IPS-15b (cell line): ENCODE measurements at regions not wholly inside any gene's neighbourhood (a gene's known extent, or its start where the extent isn't known, plus 50 kb on each side); places are given as distances from the start of the nearest gene placed in this dataset.

Experiments used
- H3K27me3 ChIP-seq: one replicate; pipeline ENCODE4 v1.6.1; 2013; ENCODE audit warnings: low read length; ENCODE audit not compliant: control insufficient read depth, insufficient read depth
- H3K36me3 ChIP-seq: one replicate; pipeline ENCODE4 v1.6.1; 2013; ENCODE audit warnings: low read length; ENCODE audit not compliant: control insufficient read depth, insufficient read depth
- H3K4me1 ChIP-seq: one replicate; pipeline ENCODE4 v1.6.1; 2013; ENCODE audit warnings: mild to moderate bottlenecking, low read length; ENCODE audit not compliant: control insufficient read depth, insufficient read depth
- H3K4me3 ChIP-seq: one replicate; pipeline ENCODE4 v1.5.1; 2013; ENCODE audit warnings: low read depth, low read length
- H3K9ac ChIP-seq: one replicate; pipeline ENCODE4 v1.6.1; 2013; ENCODE audit warnings: low read depth, mild to moderate bottlenecking, low read length
- H3K9me3 ChIP-seq: one replicate; pipeline ENCODE4 v1.6.1; 2013; ENCODE audit warnings: mild to moderate bottlenecking, low read length; ENCODE audit not compliant: control insufficient read depth, insufficient read depth

GRCh38 chr9:91098203-91098850 is 263.4 kb downstream of the AUH start:
- no peaks in the 10 kb centered on the region for H3K27me3 ChIP-seq
- no peaks in the 10 kb centered on the region for H3K4me1 ChIP-seq
- no peaks in the 10 kb centered on the region for H3K36me3 ChIP-seq
- H3K9ac ChIP-seq, result no peak overlapping the region
- no peaks in the 10 kb centered on the region for H3K9me3 ChIP-seq
- no peak overlapping the region for H3K4me3 ChIP-seq

- Histone ChIP-seq H3K9ac (no peak overlapping the region), H3K36me3 (no peaks in the 10 kb centered on the region), H3K4me3 (no peak overlapping the region)
Measured at GRCh38 chr9:91099436-91099835, 262.3 kb downstream of the AUH start.

GRCh38 chr9:91100878-91101450 is 260.8 kb downstream of the AUH start:
- H3K4me3 ChIP-seq, result no peak overlapping the region
- no peaks in the 10 kb centered on the region for H3K4me1 ChIP-seq
- no peak overlapping the region for H3K9ac ChIP-seq

More at GRCh38 chr9:91099436-91099835, 262.3 kb downstream of the AUH start:
- Histone ChIP-seq H3K27me3 (no peaks in the 10 kb centered on the region), H3K9me3 (no peaks in the 10 kb centered on the region), H3K4me1 (no peaks in the 10 kb centered on the region)

GRCh38 chr9:91101611-91102168 is 260.0 kb downstream of the AUH start:
- H3K9me3 ChIP-seq, result no peaks in the 10 kb centered on the region
- no peak overlapping the region for H3K9ac ChIP-seq
- H3K27me3 ChIP-seq, result no peaks in the 10 kb centered on the region
- H3K36me3 ChIP-seq, result no peaks in the 10 kb centered on the region
- H3K4me1 ChIP-seq, result no peaks in the 10 kb centered on the region
- H3K4me3 ChIP-seq, result no peak overlapping the region

More at GRCh38 chr9:91100878-91101450, 260.8 kb downstream of the AUH start:
- H3K36me3 ChIP-seq, result no peaks in the 10 kb centered on the region
- no peaks in the 10 kb centered on the region for H3K9me3 ChIP-seq
- H3K27me3 ChIP-seq, result no peaks in the 10 kb centered on the region

GRCh38 chr9:91102269-91102668 is 259.4 kb downstream of the AUH start:
- no peak overlapping the region for H3K4me3 ChIP-seq
- H3K36me3 ChIP-seq, result no peaks in the 10 kb centered on the region
- no peaks in the 10 kb centered on the region for H3K9me3 ChIP-seq
- no peaks in the 10 kb centered on the region for H3K4me1 ChIP-seq
- no peaks in the 10 kb centered on the region for H3K27me3 ChIP-seq
- H3K9ac ChIP-seq, result no peak overlapping the region

GRCh38 chr9:91103931-91104330 is 257.8 kb downstream of the AUH start:
- no peaks in the 10 kb centered on the region for H3K27me3 ChIP-seq
- H3K36me3 ChIP-seq, result no peaks in the 10 kb centered on the region
- H3K9me3 ChIP-seq, result no peaks in the 10 kb centered on the region
- no peak overlapping the region for H3K4me3 ChIP-seq
- no peaks in the 10 kb centered on the region for H3K4me1 ChIP-seq
- no peak overlapping the region for H3K9ac ChIP-seq

- Histone ChIP-seq H3K9ac (no peak overlapping the region), H3K4me3 (no peak overlapping the region), H3K36me3 (no peaks in the 10 kb centered on the region)
Measured at GRCh38 chr9:91106415-91107081, 255.2 kb downstream of the AUH start.

GRCh38 chr9:91111226-91111625 is 250.5 kb downstream of the AUH start:
- Histone ChIP-seq H3K9ac (no peak overlapping the region), H3K4me3 (no peak overlapping the region), H3K27me3 (no peaks in the 10 kb centered on the region), H3K9me3 (no peaks in the 10 kb centered on the region), H3K36me3 (no peaks in the 10 kb centered on the region), H3K4me1 (no peaks in the 10 kb centered on the region)

More at GRCh38 chr9:91106415-91107081, 255.2 kb downstream of the AUH start:
- H3K9me3 ChIP-seq, result no peaks in the 10 kb centered on the region
- no peaks in the 10 kb centered on the region for H3K27me3 ChIP-seq
- no peaks in the 10 kb centered on the region for H3K4me1 ChIP-seq

- Histone ChIP-seq H3K4me3 (no peak overlapping the region), H3K27me3 (no peaks in the 10 kb centered on the region), H3K36me3 (no peaks in the 10 kb centered on the region), H3K9me3 (no peaks in the 10 kb centered on the region), H3K4me1 (no peaks in the 10 kb centered on the region), H3K9ac (no peak overlapping the region)
Measured at GRCh38 chr9:91111876-91112275, 249.8 kb downstream of the AUH start.

- H3K9ac ChIP-seq, result no peak overlapping the region
- no peaks in the 10 kb centered on the region for H3K36me3 ChIP-seq
- H3K9me3 ChIP-seq, result no peaks in the 10 kb centered on the region
- no peak overlapping the region for H3K4me3 ChIP-seq
- no peaks in the 10 kb centered on the region for H3K4me1 ChIP-seq
- H3K27me3 ChIP-seq, result no peaks in the 10 kb centered on the region
Measured at GRCh38 chr9:91113016-91113415, 248.7 kb downstream of the AUH start.

- peaks cover 4% of the 10 kb centered on the region for H3K4me1 ChIP-seq
- no peak overlapping the region for H3K9ac ChIP-seq
- H3K9me3 ChIP-seq, result no peaks in the 10 kb centered on the region
- H3K4me3 ChIP-seq, result no peak overlapping the region
- no peaks in the 10 kb centered on the region for H3K36me3 ChIP-seq
- no peaks in the 10 kb centered on the region for H3K27me3 ChIP-seq
Measured at GRCh38 chr9:91114450-91114849, 247.3 kb downstream of the AUH start.

- H3K4me1 ChIP-seq, result peaks cover 4% of the 10 kb centered on the region
- no peaks in the 10 kb centered on the region for H3K36me3 ChIP-seq
- no peak overlapping the region for H3K9ac ChIP-seq
- H3K4me3 ChIP-seq, result no peak overlapping the region
- H3K27me3 ChIP-seq, result no peaks in the 10 kb centered on the region
- no peaks in the 10 kb centered on the region for H3K9me3 ChIP-seq
Measured at GRCh38 chr9:91116211-91116610, 245.5 kb downstream of the AUH start.
